ENCODE measurements at regions not wholly inside any gene's neighbourhood (a gene's known extent, or its start where the extent isn't known, plus 50 kb on each side); places are given as distances from the start of the nearest gene placed in this dataset.

GRCh38 chr6:106757267-106757666, 127.9 kb downstream of the QRSL1 start:
- no peak for DNase-seq (ENCODE audit: low read depth)
- Histone ChIP-seq H3K4me3 (ENCODE audit: low read depth, low read length) (no peak overlapping the region), H3K27me3 (ENCODE audit: control insufficient read depth, insufficient read depth, low read length) (no peaks in the 10 kb centered on the region), H3K36me3 (ENCODE audit: control insufficient read depth, insufficient read depth, low read length) (no peaks in the 10 kb centered on the region)
- ChIA-PET CTCF (no interaction called here), POLR2A (no interaction called here)
- TF ChIP-seq, protein P1, sequence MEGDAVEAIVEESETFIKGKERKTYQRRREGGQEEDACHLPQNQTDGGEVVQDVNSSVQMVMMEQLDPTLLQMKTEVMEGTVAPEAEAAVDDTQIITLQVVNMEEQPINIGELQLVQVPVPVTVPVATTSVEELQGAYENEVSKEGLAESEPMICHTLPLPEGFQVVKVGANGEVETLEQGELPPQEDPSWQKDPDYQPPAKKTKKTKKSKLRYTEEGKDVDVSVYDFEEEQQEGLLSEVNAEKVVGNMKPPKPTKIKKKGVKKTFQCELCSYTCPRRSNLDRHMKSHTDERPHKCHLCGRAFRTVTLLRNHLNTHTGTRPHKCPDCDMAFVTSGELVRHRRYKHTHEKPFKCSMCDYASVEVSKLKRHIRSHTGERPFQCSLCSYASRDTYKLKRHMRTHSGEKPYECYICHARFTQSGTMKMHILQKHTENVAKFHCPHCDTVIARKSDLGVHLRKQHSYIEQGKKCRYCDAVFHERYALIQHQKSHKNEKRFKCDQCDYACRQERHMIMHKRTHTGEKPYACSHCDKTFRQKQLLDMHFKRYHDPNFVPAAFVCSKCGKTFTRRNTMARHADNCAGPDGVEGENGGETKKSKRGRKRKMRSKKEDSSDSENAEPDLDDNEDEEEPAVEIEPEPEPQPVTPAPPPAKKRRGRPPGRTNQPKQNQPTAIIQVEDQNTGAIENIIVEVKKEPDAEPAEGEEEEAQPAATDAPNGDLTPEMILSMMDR (IDR thresholded peaks at IDR 0.05; ENCODE audit: insufficient read depth, low read depth, low read length): no peak

DNA sequence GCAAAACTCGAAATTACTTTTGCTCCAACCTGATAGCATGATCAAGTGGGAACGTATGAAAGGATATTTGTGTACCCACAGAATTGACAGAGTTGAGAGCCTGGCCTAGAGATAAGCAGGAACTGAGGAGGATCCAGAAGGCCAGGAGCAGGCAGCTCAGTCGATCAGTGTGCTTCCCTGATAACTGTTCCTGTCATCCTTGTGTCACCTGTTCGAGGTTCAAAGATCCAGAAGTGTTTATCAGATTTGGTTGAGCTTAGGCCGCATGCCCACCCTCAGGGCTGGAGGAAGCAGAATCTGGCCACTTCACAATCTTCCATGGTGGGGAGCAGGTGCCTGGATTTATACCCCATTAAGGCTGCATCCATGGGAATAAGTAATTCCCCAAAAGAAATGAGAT, 124.8 kb downstream of the QRSL1 start:
- ChIA-PET POLR2A (no interaction called here), CTCF (no interaction called here)
- no peaks in the 10 kb centered on the region for H3K27me3 ChIP-seq (ENCODE audit: control insufficient read depth, insufficient read depth, low read length)
- TF ChIP-seq, protein P1 (IDR thresholded peaks at IDR 0.05; ENCODE audit: insufficient read depth, low read depth, low read length): no peak
- H3K4me3 ChIP-seq (ENCODE audit: low read depth, low read length): no peak overlapping the region
- DNase-seq (ENCODE audit: low read depth): no peak
- H3K36me3 ChIP-seq (ENCODE audit: control insufficient read depth, insufficient read depth, low read length): no peaks in the 10 kb centered on the region

DNA sequence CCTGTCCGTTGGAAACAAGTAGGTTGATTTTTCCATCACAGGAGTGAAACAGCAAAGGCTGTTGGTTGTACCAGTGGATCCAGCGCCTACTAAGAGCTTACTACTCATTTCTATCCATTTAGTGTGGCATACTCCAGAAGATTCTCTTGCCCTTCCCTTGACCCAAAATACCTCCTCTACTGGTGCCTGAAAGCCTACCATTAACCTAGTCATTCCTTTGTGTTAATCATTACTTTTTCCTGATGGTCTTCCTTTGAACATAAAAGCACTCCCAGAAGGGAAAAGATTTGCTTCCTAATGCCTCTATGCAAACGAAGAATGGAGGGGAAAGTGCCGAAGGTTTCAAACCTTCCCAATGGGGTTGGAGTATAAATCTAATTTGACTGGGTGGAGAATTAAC, 123.3 kb downstream of the QRSL1 start:
- TF ChIP-seq, protein P1 (IDR thresholded peaks at IDR 0.05; ENCODE audit: insufficient read depth, low read depth, low read length): no peak
- POLR2A ChIA-PET: no interaction called here
- CTCF ChIA-PET: no interaction called here
- Histone ChIP-seq H3K36me3 (ENCODE audit: control insufficient read depth, insufficient read depth, low read length) (no peaks in the 10 kb centered on the region), H3K27me3 (ENCODE audit: control insufficient read depth, insufficient read depth, low read length) (no peaks in the 10 kb centered on the region), H3K4me3 (ENCODE audit: low read depth, low read length) (no peak overlapping the region)
- no peak for DNase-seq (ENCODE audit: low read depth)

GRCh38 chr6:106751501-106752252, 122.3 kb downstream of the QRSL1 start:
- POLR2A ChIA-PET: no interaction called here
- CTCF ChIA-PET: no interaction called here
- no peak for DNase-seq (ENCODE audit: low read depth)

GRCh38 chr6:106750946-106751345, 121.6 kb downstream of the QRSL1 start:
- DNase-seq (ENCODE audit: low read depth): no peak
- Histone ChIP-seq H3K4me3 (ENCODE audit: low read depth, low read length) (no peak overlapping the region), H3K36me3 (ENCODE audit: control insufficient read depth, insufficient read depth, low read length) (no peaks in the 10 kb centered on the region), H3K27me3 (ENCODE audit: control insufficient read depth, insufficient read depth, low read length) (no peaks in the 10 kb centered on the region)
- CTCF ChIA-PET: interaction anchor here (0.8 kb wide), 1 partner anchor 14 kb away, joined by 4 read pairs; no protein-coding TSS in a partner anchor
- TF ChIP-seq, protein P1 (IDR thresholded peaks at IDR 0.05; ENCODE audit: insufficient read depth, low read depth, low read length): no peak
- POLR2A ChIA-PET: no interaction called here

More at GRCh38 chr6:106751501-106752252, 122.3 kb downstream of the QRSL1 start:
- Histone ChIP-seq H3K27me3 (ENCODE audit: control insufficient read depth, insufficient read depth, low read length) (no peaks in the 10 kb centered on the region), H3K4me3 (ENCODE audit: low read depth, low read length) (no peak overlapping the region), H3K36me3 (ENCODE audit: control insufficient read depth, insufficient read depth, low read length) (no peaks in the 10 kb centered on the region)
- TF ChIP-seq, protein P1 (IDR thresholded peaks at IDR 0.05; ENCODE audit: insufficient read depth, low read depth, low read length): no peak
